PC-9 (cell line): ENCODE measurements at regions not wholly inside any gene's neighbourhood (a gene's known extent, or its start where the extent isn't known, plus 50 kb on each side); places are given as distances from the start of the nearest gene placed in this dataset.

Source experiments
- BruUV-seq: library from RNA; stranded (reverse); fragments of 400-500 nt; replicated peaks from 2 replicates; lab custom pipeline; 2021; lab: Mats Ljungman, UMichigan
- CTCF ChIA-PET: fragments of 300-600 bp; sonication (Branson Sonifier 250); formaldehyde crosslinking; loops from one replicate; lab custom pipeline; 2022; ENCODE audit warnings: antibody characterized with exemption; lab: Charles Lee
- POLR2A ChIA-PET: fragments of 300-600 bp; sonication (Branson Sonifier 250); formaldehyde crosslinking; loops from one replicate; lab custom pipeline; 2022; ENCODE audit warnings: antibody characterized with exemption; ENCODE audit not compliant: unreplicated experiment; lab: Charles Lee
- DNase-seq, 2 experiments: peaks; one replicate each; pipeline versions ENCODE4 v3.0.0 to v3.0.0-alpha.2; 2015 to 2022; ENCODE audit warnings: mixed read lengths in 1 of 2
- H2AFZ ChIP-seq: fragments of 200-600 bp; sonication (generic); 2 replicates; pipeline ENCODE4 v1.8.1; 2017; ENCODE audit warnings: antibody characterized with exemption
- H3F3A ChIP-seq: fragments of 200-600 bp; sonication (generic); 2 replicates; pipeline ENCODE4 v1.8.1; 2017; ENCODE audit warnings: antibody characterized with exemption, mild to moderate bottlenecking, low read depth; ENCODE audit not compliant: insufficient read depth
- H3K27ac ChIP-seq: fragments of 200-600 bp; sonication (generic); 2 replicates; pipeline ENCODE4 v1.6.1; 2016; ENCODE audit warnings: mixed run types
- H3K27me3 ChIP-seq: fragments of 200-600 bp; sonication (generic); 2 replicates; pipeline ENCODE4 v1.6.1; 2016; ENCODE audit warnings: low read depth, mixed run types; ENCODE audit not compliant: insufficient read depth
- H3K36me3 ChIP-seq: fragments of 200-600 bp; sonication (generic); 2 replicates; pipeline ENCODE4 v1.6.1; 2016; ENCODE audit warnings: low read depth, mixed run types
- H3K4me1 ChIP-seq: fragments of 200-600 bp; sonication (generic); replicated peaks from 2 replicates; pipeline ENCODE4 v1.6.1; 2016; ENCODE audit warnings: mixed run types; ENCODE audit not compliant: insufficient read depth
- H3K4me2 ChIP-seq: fragments of 200-600 bp; sonication (generic); 2 replicates; pipeline ENCODE4 v1.6.1; 2017; ENCODE audit warnings: mixed run types
- H3K4me3 ChIP-seq: fragments of 200-600 bp; sonication (generic); 2 replicates; pipeline ENCODE4 v1.6.1; 2016; ENCODE audit warnings: mixed run types
- H3K79me2 ChIP-seq: fragments of 200-600 bp; sonication (generic); 2 replicates; pipeline ENCODE4 v1.6.1; 2017; ENCODE audit warnings: low read depth, mixed run types
- H3K9me2 ChIP-seq: fragments of 200-600 bp; sonication (generic); 2 replicates; pipeline ENCODE4 v1.8.1; 2017; ENCODE audit warnings: mild to moderate bottlenecking; ENCODE audit not compliant: insufficient read depth
- H3K9me3 ChIP-seq: fragments of 200-600 bp; sonication (generic); 2 replicates; pipeline ENCODE4 v1.8.1; 2016; ENCODE audit warnings: low read depth; ENCODE audit not compliant: insufficient read depth
- H4K20me1 ChIP-seq: fragments of 200-600 bp; sonication (generic); 2 replicates; pipeline ENCODE4 v1.8.1; 2017; ENCODE audit not compliant: insufficient read depth
- EZH2 ChIP-seq: fragments of 200-600 bp; sonication (generic); IDR thresholded peaks from 2 replicates; pipeline ENCODE4 v1.8.0; 2017; ENCODE audit warnings: antibody characterized with exemption, low read depth
- intact Hi-C: fragments of 100-400 bp; cut with micrococcal nuclease; formaldehyde crosslinking; loops from one replicate; pipeline ENCODE4 v1.10.0; 2022; ENCODE audit not compliant: unreplicated experiment
- TF ChIP-seq, protein P1 (sequence below): fragments of 200-600 bp; sonication (generic); conservative IDR thresholded peaks from 2 replicates; pipeline ENCODE4 v1.6.1; 2017; ENCODE audit warnings: mixed run types, antibody characterized with exemption, mild to moderate bottlenecking, moderate library complexity

DNA sequence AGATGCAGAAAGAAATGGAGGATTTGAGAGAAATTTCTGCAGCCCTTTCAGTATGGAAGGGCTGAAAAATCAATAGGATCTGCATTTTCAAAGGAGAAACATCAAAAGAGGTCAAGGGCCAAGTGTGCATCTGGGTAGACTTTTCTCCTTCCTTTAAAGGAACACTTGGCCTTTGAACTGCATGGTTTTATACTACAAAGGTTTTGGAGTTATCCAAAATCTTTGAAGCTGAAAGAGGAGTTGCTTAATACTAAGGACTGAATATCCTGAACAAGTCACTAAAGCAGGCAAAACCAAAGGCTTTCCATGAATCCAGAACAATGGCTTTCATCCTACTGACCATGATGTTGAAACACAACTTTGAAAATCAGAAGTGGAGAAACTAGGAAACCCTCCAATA lies 553.7 kb upstream of the LMCD1 start:
- DNase-seq, result no peak
- Histone ChIP-seq H3K9me2 (no peaks in the 10 kb centered on the region), H3K36me3 (no peaks in the 10 kb centered on the region), H3K27ac (no peak overlapping the region), H4K20me1 (no peaks in the 10 kb centered on the region), H2AFZ (no peak overlapping the region), H3K9me3 (no peaks in the 10 kb centered on the region), H3K79me2 (no peaks in the 10 kb centered on the region), H3K27me3 (no peaks in the 10 kb centered on the region), H3K4me2 (no peak overlapping the region), H3K4me3 (no peak overlapping the region), H3K4me1 (no peaks in the 10 kb centered on the region), H3F3A (no peaks in the 10 kb centered on the region)
- POLR2A ChIA-PET, result no interaction called here
- no peak for TF ChIP-seq EZH2
- TF ChIP-seq, protein P1, sequence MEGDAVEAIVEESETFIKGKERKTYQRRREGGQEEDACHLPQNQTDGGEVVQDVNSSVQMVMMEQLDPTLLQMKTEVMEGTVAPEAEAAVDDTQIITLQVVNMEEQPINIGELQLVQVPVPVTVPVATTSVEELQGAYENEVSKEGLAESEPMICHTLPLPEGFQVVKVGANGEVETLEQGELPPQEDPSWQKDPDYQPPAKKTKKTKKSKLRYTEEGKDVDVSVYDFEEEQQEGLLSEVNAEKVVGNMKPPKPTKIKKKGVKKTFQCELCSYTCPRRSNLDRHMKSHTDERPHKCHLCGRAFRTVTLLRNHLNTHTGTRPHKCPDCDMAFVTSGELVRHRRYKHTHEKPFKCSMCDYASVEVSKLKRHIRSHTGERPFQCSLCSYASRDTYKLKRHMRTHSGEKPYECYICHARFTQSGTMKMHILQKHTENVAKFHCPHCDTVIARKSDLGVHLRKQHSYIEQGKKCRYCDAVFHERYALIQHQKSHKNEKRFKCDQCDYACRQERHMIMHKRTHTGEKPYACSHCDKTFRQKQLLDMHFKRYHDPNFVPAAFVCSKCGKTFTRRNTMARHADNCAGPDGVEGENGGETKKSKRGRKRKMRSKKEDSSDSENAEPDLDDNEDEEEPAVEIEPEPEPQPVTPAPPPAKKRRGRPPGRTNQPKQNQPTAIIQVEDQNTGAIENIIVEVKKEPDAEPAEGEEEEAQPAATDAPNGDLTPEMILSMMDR, result no peak
- CTCF ChIA-PET, result no interaction called here
- BruUV-seq, result no TSS peak
- intact Hi-C loops, result no loop called here

GRCh38 chr3:7950890-7951289 lies 550.7 kb upstream of the LMCD1 start:
- Histone ChIP-seq H3K4me1 (no peaks in the 10 kb centered on the region), H3K36me3 (no peaks in the 10 kb centered on the region), H3K9me2 (no peaks in the 10 kb centered on the region), H3K79me2 (no peaks in the 10 kb centered on the region), H3F3A (no peaks in the 10 kb centered on the region), H3K27me3 (no peaks in the 10 kb centered on the region), H3K27ac (no peak overlapping the region), H3K4me3 (no peak overlapping the region), H3K9me3 (no peaks in the 10 kb centered on the region), H2AFZ (no peak overlapping the region), H4K20me1 (no peaks in the 10 kb centered on the region; the same call in 1 of the 2 replicates), H3K4me2 (no peak overlapping the region)
- POLR2A ChIA-PET, result no interaction called here
- CTCF ChIA-PET, result no interaction called here
- TF ChIP-seq, protein P1, result no peak
- TF ChIP-seq EZH2, result no peak
- DNase-seq, result no peak
- BruUV-seq, result no TSS peak
- intact Hi-C loops, result no loop called here

GRCh38 chr3:7953449-7954014 lies 548.1 kb upstream of the LMCD1 start:
- Histone ChIP-seq H3K9me3 (no peaks in the 10 kb centered on the region), H3K27ac (no peak overlapping the region), H3K27me3 (0 out of 2 replicates have a peak, but pooled peaks cover 2% of the 10 kb centered on the region), H3K4me3 (no peak overlapping the region), H3K9me2 (no peaks in the 10 kb centered on the region), H4K20me1 (no peaks in the 10 kb centered on the region; the same call in 1 of the 2 replicates), H3K4me1 (no peaks in the 10 kb centered on the region), H3K79me2 (no peaks in the 10 kb centered on the region), H3K36me3 (no peaks in the 10 kb centered on the region), H3F3A (no peaks in the 10 kb centered on the region), H3K4me2 (no peak overlapping the region), H2AFZ (no peak overlapping the region)
- no peak for DNase-seq
- ChIA-PET CTCF (no interaction called here), POLR2A (no interaction called here)
- no TSS peak for BruUV-seq
- intact Hi-C loops, result no loop called here
- TF ChIP-seq EZH2, result no peak
- TF ChIP-seq, protein P1, result no peak
